ENCODE measurements at regions not wholly inside any gene's neighbourhood (a gene's known extent, or its start where the extent isn't known, plus 50 kb on each side); places are given as distances from the start of the nearest gene placed in this dataset.

GRCh38 chr3:6716420-6716819 is 144.5 kb upstream of the GRM7 start:
- 74 to 86% (median 79%) methylated on average over 1 of the region's 1 CpG for WGBS, 5 donors
- no peaks in the 10 kb centered on the region for H3K9me3 ChIP-seq
- no peak overlapping the region for H3K4me3 ChIP-seq
- H3K4me1 ChIP-seq = no peaks in the 10 kb centered on the region
- DNase-seq = no peak
- intact Hi-C loops (cut with DNase I; ENCODE audit: low total_unique reads) = no loop called here
- no peaks in the 10 kb centered on the region for H3K36me3 ChIP-seq
- no peak for TF ChIP-seq CTCF (IDR thresholded peaks at IDR 0.05)
- no peak for TF ChIP-seq POLR2AphosphoS5 (IDR thresholded peaks at IDR 0.05)
- H3K27ac ChIP-seq = no peak overlapping the region
- no peaks in the 10 kb centered on the region for H3K27me3 ChIP-seq

- Histone ChIP-seq H3K27me3 (no peaks in the 10 kb centered on the region), H3K27ac (no peak overlapping the region), H3K4me1 (no peaks in the 10 kb centered on the region), H3K4me3 (no peak overlapping the region), H3K36me3 (no peaks in the 10 kb centered on the region), H3K9me3 (no peaks in the 10 kb centered on the region)
- TF ChIP-seq EP300 (IDR thresholded peaks at IDR 0.05) (no peak), POLR2A (IDR thresholded peaks at IDR 0.05) (no peak)
- no peak for DNase-seq
- intact Hi-C loops (cut with DNase I; ENCODE audit: low total_unique reads) = no loop called here
- WGBS, 5 donors = 67 to 80% (median 76%) methylated on average over 6 of the region's 6 CpGs
Measured at GRCh38 chr3:6717026-6717943, 143.6 kb upstream of the GRM7 start.

GRCh38 chr3:6719999-6720398 is 140.9 kb upstream of the GRM7 start:
- H3K4me1 ChIP-seq = no peaks in the 10 kb centered on the region
- intact Hi-C loops (cut with DNase I; ENCODE audit: low total_unique reads) = no loop called here
- no peak overlapping the region for H3K27ac ChIP-seq
- no peaks in the 10 kb centered on the region for H3K9me3 ChIP-seq
- H3K36me3 ChIP-seq = no peaks in the 10 kb centered on the region
- no peak for TF ChIP-seq EP300 (IDR thresholded peaks at IDR 0.05)
- TF ChIP-seq POLR2AphosphoS5 (IDR thresholded peaks at IDR 0.05) = no peak
- TF ChIP-seq POLR2A (IDR thresholded peaks at IDR 0.05) = no peak
- no peak for TF ChIP-seq CTCF (IDR thresholded peaks at IDR 0.05)
- no peaks in the 10 kb centered on the region for H3K27me3 ChIP-seq
- no peak for DNase-seq
- H3K4me3 ChIP-seq = no peak overlapping the region

- no peaks in the 10 kb centered on the region for H3K36me3 ChIP-seq
- 79 to 90% (median 83%) methylated on average over 4 of the region's 4 CpGs for WGBS, 5 donors
- no peak overlapping the region for H3K4me3 ChIP-seq
- no peaks in the 10 kb centered on the region for H3K4me1 ChIP-seq
- DNase-seq = no peak
- no peaks in the 10 kb centered on the region for H3K27me3 ChIP-seq
- H3K9me3 ChIP-seq = no peaks in the 10 kb centered on the region
- intact Hi-C loops (cut with DNase I; ENCODE audit: low total_unique reads) = no loop called here
- no peak overlapping the region for H3K27ac ChIP-seq
- TF ChIP-seq POLR2A (IDR thresholded peaks at IDR 0.05) (no peak), EP300 (IDR thresholded peaks at IDR 0.05) (no peak), CTCF (IDR thresholded peaks at IDR 0.05) (no peak), POLR2AphosphoS5 (IDR thresholded peaks at IDR 0.05) (no peak)
Measured at GRCh38 chr3:6721491-6721890, 139.4 kb upstream of the GRM7 start.

- TF ChIP-seq CTCF (IDR thresholded peaks at IDR 0.05) (no peak), EP300 (IDR thresholded peaks at IDR 0.05) (no peak), POLR2A (IDR thresholded peaks at IDR 0.05) (no peak), POLR2AphosphoS5 (IDR thresholded peaks at IDR 0.05) (no peak)
- Histone ChIP-seq H3K27me3 (no peaks in the 10 kb centered on the region), H3K27ac (no peak overlapping the region), H3K4me3 (no peak overlapping the region), H3K9me3 (no peaks in the 10 kb centered on the region), H3K4me1 (no peaks in the 10 kb centered on the region), H3K36me3 (no peaks in the 10 kb centered on the region)
- intact Hi-C loops (cut with DNase I; ENCODE audit: low total_unique reads) = no loop called here
- DNase-seq = no peak
Measured at GRCh38 chr3:6723205-6723604, 137.7 kb upstream of the GRM7 start.

Data from stomach (tissue), 8 donors.